ENCODE measurements at regions not wholly inside any gene's neighbourhood (a gene's known extent, or its start where the extent isn't known, plus 50 kb on each side); places are given as distances from the start of the nearest gene placed in this dataset.

- ChIA-PET CTCF (no interaction called here), RAD21 (ENCODE audit: low non-redundant PET in 1 of 2, low total read pairs in 2 of 2, uncharacterized antibody in 2 of 2, unreplicated experiment in 2 of 2) (no interaction called here), POLR2A (no interaction called here)
- Histone ChIP-seq H3K4me1 (ENCODE audit: control insufficient read depth in 1 of 2, insufficient read depth in 2 of 2, low read length in 2 of 2) (no peaks in the 10 kb centered on the region), H3K9ac (ENCODE audit: low read length) (no peak overlapping the region), H3K27ac (ENCODE audit: low read depth, low read length) (no peak overlapping the region), H3K36me3 (ENCODE audit: control insufficient read depth in 1 of 2, insufficient read depth in 2 of 2, low read length in 2 of 2) (no peaks in the 10 kb centered on the region), H3K9me2 (ENCODE audit: insufficient read depth) (no peaks in the 10 kb centered on the region), H3K27me3 (ENCODE audit: insufficient read depth, low read length) (no peaks in the 10 kb centered on the region), H3K79me2 (ENCODE audit: insufficient read depth, low read length) (no peaks in the 10 kb centered on the region), H3K9me3 (ENCODE audit: control insufficient read depth in 1 of 2, insufficient read depth in 1 of 2, low read depth in 1 of 2, low read length in 2 of 2) (no peaks in the 10 kb centered on the region), H2AFZ (ENCODE audit: low read depth, low read length, poor library complexity, severe bottlenecking) (no peak overlapping the region), H3K4me2 (ENCODE audit: low read length) (no peak overlapping the region), H3K4me3 (replicated peaks in 1 of 2; ENCODE audit: low read depth in 1 of 2, low read length in 2 of 2) (no peak overlapping the region), H4K20me1 (ENCODE audit: insufficient read depth) (no peaks in the 10 kb centered on the region)
- no peak for TF ChIP-seq ATF3 (IDR thresholded peaks at IDR 0.05)
- no peak for TF ChIP-seq YY1 (IDR thresholded peaks at IDR 0.05; ENCODE audit: extremely low read depth, insufficient replicate concordance, low read depth, low read length)
- BruUV-seq (replicated peaks) = no TSS peak
- no peak for ATAC-seq
- DNase-seq (ENCODE audit: low read depth, low spot score) = no peak
- intact Hi-C loops (cut with micrococcal nuclease) = no loop called here
These were observed 113.2 kb upstream of the PPP2R3B start for GRCh38 chrX:499870-500364.

- CTCF ChIA-PET = no interaction called here
- TF ChIP-seq SRF (IDR thresholded peaks at IDR 0.05; ENCODE audit: low read depth) (no peak), ZNF274 (IDR thresholded peaks at IDR 0.05; ENCODE audit: low read depth, low read length) (no peak), ZBTB33 (IDR thresholded peaks at IDR 0.05; ENCODE audit: extremely low read depth, insufficient replicate concordance, low read length) (no peak), YY1 (IDR thresholded peaks at IDR 0.05; ENCODE audit: extremely low read depth, insufficient replicate concordance, low read depth, low read length) (no peak), ELF1 (IDR thresholded peaks at IDR 0.05; ENCODE audit: borderline replicate concordance, low read depth) (no peak), POLR2A (IDR thresholded peaks at IDR 0.05; ENCODE audit: borderline replicate concordance, extremely low read depth, insufficient read depth, insufficient read length) (no peak), SIN3A (IDR thresholded peaks at IDR 0.05; ENCODE audit: low read depth) (no peak), CTCF (IDR thresholded peaks at IDR 0.05 in 2 of 3, conservative IDR thresholded peaks at IDR 0.05 in 1 of 3; ENCODE audit: borderline replicate concordance in 1 of 3, insufficient read depth in 1 of 3, low read depth in 2 of 3, low read length in 2 of 3) (no peak), RAD21 (IDR thresholded peaks at IDR 0.05; ENCODE audit: low read depth) (no peak)
- no peaks in the 10 kb centered on the region for H3K9me3 ChIP-seq (ENCODE audit: control insufficient read depth in 1 of 2, insufficient read depth in 1 of 2, low read depth in 1 of 2, low read length in 2 of 2)
- no TSS peak for BruUV-seq (replicated peaks)
- H4K20me1 ChIP-seq (ENCODE audit: insufficient read depth) = no peaks in the 10 kb centered on the region
- no peak overlapping the region for H2AFZ ChIP-seq (ENCODE audit: low read depth, low read length, poor library complexity, severe bottlenecking)
- H3K27me3 ChIP-seq (ENCODE audit: insufficient read depth, low read length) = no peaks in the 10 kb centered on the region
- DNase-seq (ENCODE audit: low read depth, low spot score) = no peak
- no peak overlapping the region for H3K4me3 ChIP-seq (replicated peaks in 1 of 2; ENCODE audit: low read depth in 1 of 2, low read length in 2 of 2)
- H3K36me3 ChIP-seq (ENCODE audit: control insufficient read depth in 1 of 2, insufficient read depth in 2 of 2, low read length in 2 of 2) = no peaks in the 10 kb centered on the region
- intact Hi-C loops (cut with micrococcal nuclease) = no loop called here
- no peak overlapping the region for H3K27ac ChIP-seq (ENCODE audit: low read depth, low read length)
- H3K79me2 ChIP-seq (ENCODE audit: insufficient read depth, low read length) = no peaks in the 10 kb centered on the region
- no peak overlapping the region for H3K4me2 ChIP-seq (ENCODE audit: low read length)
- no peak for ATAC-seq
- no peaks in the 10 kb centered on the region for H3K4me1 ChIP-seq (ENCODE audit: control insufficient read depth in 1 of 2, insufficient read depth in 2 of 2, low read length in 2 of 2)
- no peaks in the 10 kb centered on the region for H3K9me2 ChIP-seq (ENCODE audit: insufficient read depth)
- RAD21 ChIA-PET (ENCODE audit: low non-redundant PET in 1 of 2, low total read pairs in 2 of 2, uncharacterized antibody in 2 of 2, unreplicated experiment in 2 of 2) = no interaction called here
- POLR2A ChIA-PET = no interaction called here
- H3K9ac ChIP-seq (ENCODE audit: low read length) = no peak overlapping the region
These were observed 113.8 kb upstream of the PPP2R3B start for GRCh38 chrX:500481-501010.
